Liver (tissue), 8 donors: ENCODE measurements at regions not wholly inside any gene's neighbourhood (a gene's known extent, or its start where the extent isn't known, plus 50 kb on each side); places are given as distances from the start of the nearest gene placed in this dataset.
"Not testable (repeated sequence)": the region's sequence is repeated elsewhere in the genome, so short reads cannot be mapped to it uniquely, and the experiment has no call there.

Source experiments
- DNase-seq: peaks from one replicate; pipeline ENCODE4 v3.0.0-alpha.2; 2017; ENCODE audit warnings: low spot score
- H3K27ac ChIP-seq, 2 donors: one replicate each; pipeline ENCODE4 v1.7.0; 2013; ENCODE audit warnings: inconsistent platforms in 2 of 2, low read length in 2 of 2, control low read depth in 1 of 2, low read depth in 1 of 2, mild to moderate bottlenecking in 1 of 2
- H3K27me3 ChIP-seq, 4 donors: one replicate each; pipeline versions ENCODE4 v1.6.1 to v1.7.0; 2013; ENCODE audit warnings: low read length in 3 of 4, inconsistent platforms in 1 of 4, mild to moderate bottlenecking in 1 of 4, moderate library complexity in 1 of 4; ENCODE audit not compliant: control insufficient read depth in 4 of 4, insufficient read depth in 4 of 4
- H3K36me3 ChIP-seq, 4 donors: one replicate each; pipeline versions ENCODE4 v1.6.1 to v1.7.0; 2013; ENCODE audit warnings: low read length in 3 of 4, mild to moderate bottlenecking in 3 of 4, low read depth in 1 of 4, moderate library complexity in 1 of 4; ENCODE audit not compliant: control insufficient read depth in 4 of 4, insufficient read depth in 3 of 4
- H3K4me1 ChIP-seq, 4 donors: one replicate each; pipeline versions ENCODE4 v1.6.1 to v1.7.0; 2013; ENCODE audit warnings: low read length in 3 of 4, mild to moderate bottlenecking in 3 of 4, moderate library complexity in 1 of 4; ENCODE audit not compliant: control insufficient read depth in 4 of 4, insufficient read depth in 4 of 4
- H3K4me3 ChIP-seq, 3 donors: one replicate each; pipeline versions ENCODE4 v1.6.1 to v1.7.0; 2013; ENCODE audit warnings: low read length in 3 of 3, control low read depth in 1 of 3, low read depth in 1 of 3, mild to moderate bottlenecking in 1 of 3
- H3K9ac ChIP-seq, 2 donors: one replicate each; pipeline ENCODE4 v1.7.0; 2013; ENCODE audit warnings: low read length in 2 of 2, mild to moderate bottlenecking in 2 of 2, moderate library complexity in 2 of 2, control low read depth in 1 of 2, low read depth in 1 of 2
- H3K9me3 ChIP-seq, 4 donors: one replicate each; pipeline versions ENCODE4 v1.6.1 to v1.7.0; 2013; ENCODE audit warnings: low read length in 3 of 4; ENCODE audit not compliant: control insufficient read depth in 4 of 4
- EGR1 ChIP-seq, 2 donors: IDR thresholded peaks; 2 replicates each; pipeline ENCODE4 v1.6.1; 2016 to 2018; ENCODE audit warnings: antibody characterized with exemption in 2 of 2, low read depth in 2 of 2
- FOXA1 ChIP-seq: IDR thresholded peaks from 2 replicates; pipeline ENCODE4 v1.6.1; 2016; ENCODE audit warnings: antibody characterized with exemption
- FOXA2 ChIP-seq: IDR thresholded peaks from 2 replicates; pipeline ENCODE4 v1.6.1; 2016; ENCODE audit warnings: antibody characterized with exemption
- GABPA ChIP-seq, 2 donors: IDR thresholded peaks in 1 of 2; conservative IDR thresholded peaks in 1 of 2; 2 replicates each; pipeline ENCODE4 v1.6.1; 2016; ENCODE audit warnings: antibody characterized with exemption in 2 of 2, mild to moderate bottlenecking in 1 of 2, moderate library complexity in 1 of 2
- HNF4A ChIP-seq, 2 donors: conservative IDR thresholded peaks; 2 replicates each; pipeline ENCODE4 v1.6.1; 2016; ENCODE audit warnings: antibody characterized with exemption in 2 of 2, mild to moderate bottlenecking in 2 of 2
- HNF4G ChIP-seq: IDR thresholded peaks from 2 replicates; pipeline ENCODE4 v1.6.1; 2016; ENCODE audit warnings: antibody characterized with exemption
- JUND ChIP-seq, 2 donors: IDR thresholded peaks; 2 replicates each; pipeline ENCODE4 v1.6.1; 2016; ENCODE audit warnings: antibody characterized with exemption in 2 of 2
- RAD21 ChIP-seq, 2 donors: IDR thresholded peaks; 2 replicates each; pipeline ENCODE4 v1.6.1; 2016; ENCODE audit warnings: antibody characterized with exemption in 2 of 2, mild to moderate bottlenecking in 2 of 2
- RXRA ChIP-seq, 2 donors: IDR thresholded peaks; 2 replicates each; pipeline ENCODE4 v1.6.1; 2017 to 2018; ENCODE audit warnings: antibody characterized with exemption in 2 of 2, mild to moderate bottlenecking in 1 of 2
- SP1 ChIP-seq: IDR thresholded peaks from 2 replicates; pipeline ENCODE4 v1.6.1; 2018; ENCODE audit warnings: antibody characterized with exemption, mild to moderate bottlenecking
- TAF1 ChIP-seq: conservative IDR thresholded peaks from 2 replicates; pipeline ENCODE4 v1.6.1; 2016; ENCODE audit warnings: antibody characterized with exemption, mild to moderate bottlenecking
- YY1 ChIP-seq: IDR thresholded peaks from 2 replicates; pipeline ENCODE4 v1.6.1; 2016; ENCODE audit warnings: antibody characterized with exemption, mild to moderate bottlenecking
- WGBS: extraction: QIAGEN DNeasy Blood & Tissue Kit; methylation state at CpG from one replicate; pipeline ENCODE4 v1.1.7; 2013; 5-methylcytosine and 5-hydroxymethylcytosine counted together
- TF ChIP-seq, protein P1 (sequence below): IDR thresholded peaks from 2 replicates; pipeline ENCODE4 v1.6.1; 2016; ENCODE audit warnings: antibody characterized with exemption
- TF ChIP-seq, protein P2 (sequence below): IDR thresholded peaks from 2 replicates; pipeline ENCODE4 v1.6.1; 2016; ENCODE audit warnings: antibody characterized with exemption
- TF ChIP-seq, protein P3 (sequence below): fragments of 150-350 bp; IDR thresholded peaks from 2 replicates; pipeline ENCODE4 v1.5.1; 2017; ENCODE audit warnings: improper control_type of control experiment, low read depth, low read length; ENCODE audit not compliant: missing input control
- TF ChIP-seq, protein P4 (sequence below): IDR thresholded peaks from 2 replicates; pipeline ENCODE4 v1.6.1; 2016; ENCODE audit warnings: antibody characterized with exemption
- donor health status: healthy.
- donor health status: healthy.
- donor health status: healthy.
- donor health status: healthy.
- donor health status: healthy.

DNA sequence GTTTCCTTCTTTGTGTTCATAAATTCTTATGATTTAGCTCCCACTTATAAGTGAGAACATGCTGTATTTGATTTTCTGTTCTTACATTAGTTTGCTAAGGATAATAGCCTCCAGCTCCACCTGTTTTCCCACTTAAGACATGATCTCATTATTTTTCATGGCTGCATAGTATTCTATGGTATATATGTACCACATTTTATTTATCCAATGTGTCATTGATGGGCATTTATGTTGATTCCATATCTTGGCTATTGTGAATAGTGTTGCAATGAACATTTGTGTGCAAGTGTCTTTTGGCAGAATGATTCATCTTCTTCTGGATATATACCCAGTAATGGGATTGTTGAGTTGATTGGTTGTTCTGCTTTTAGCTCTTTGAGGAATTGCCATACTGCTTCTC is 1234.8 kb downstream of the ADGRL3 start:
- no peak overlapping the region for H3K4me3 ChIP-seq
- H3K27me3 ChIP-seq = no peaks in the 10 kb centered on the region
- no peak for DNase-seq
- no peaks in the 10 kb centered on the region for H3K4me1 ChIP-seq
- no peaks in the 10 kb centered on the region for H3K36me3 ChIP-seq
- H3K27ac ChIP-seq = no peak overlapping the region
- H3K9me3 ChIP-seq = peaks cover 0 to 2% (median 0%) of the 10 kb centered on the region in 4 donors
- TF ChIP-seq RXRA (IDR thresholded peaks at IDR 0.05) = no peak
- H3K9ac ChIP-seq = no peak overlapping the region

DNA sequence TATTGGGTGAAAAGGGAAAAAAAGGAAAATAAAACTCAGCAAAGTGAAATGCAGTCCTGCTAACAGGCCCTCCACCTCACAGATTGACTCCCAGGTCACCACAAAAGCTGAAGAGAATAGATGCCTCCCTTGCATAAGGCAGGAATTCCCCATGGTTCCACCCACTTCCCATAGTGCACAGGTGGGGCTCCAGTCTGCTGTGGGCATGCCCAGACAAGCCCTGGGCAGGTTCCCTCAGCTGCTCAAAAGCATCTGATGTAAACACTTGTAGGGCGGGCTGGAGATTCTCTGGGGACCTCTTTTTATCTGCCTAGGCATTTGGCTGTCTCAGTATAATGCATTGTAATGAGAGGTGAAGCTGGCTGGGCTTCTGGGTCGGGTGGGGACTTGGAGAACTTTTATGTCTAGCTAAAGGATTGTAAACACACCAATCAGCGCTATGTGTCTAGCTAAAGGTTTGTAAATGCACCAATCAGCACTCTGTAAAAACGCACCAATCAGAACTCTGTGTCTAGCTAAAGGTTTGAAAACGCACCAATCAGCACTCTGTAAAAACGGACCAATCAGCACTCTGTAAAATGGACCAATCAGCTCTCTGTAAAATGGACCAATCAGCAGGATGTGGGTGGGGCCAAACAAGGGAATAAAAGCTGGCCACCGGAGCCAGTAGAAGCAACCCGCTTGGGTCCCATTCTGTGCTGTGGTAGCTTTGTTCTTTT is 1231.5 kb downstream of the ADGRL3 start:
- H3K36me3 ChIP-seq, H3K27me3 ChIP-seq, DNase-seq, H3K4me3 ChIP-seq, H3K27ac ChIP-seq, H3K9me3 ChIP-seq, H3K9ac ChIP-seq, H3K4me1 ChIP-seq: not testable (repeated sequence)
- 85% methylated on average over 8 of the region's 8 CpGs for WGBS

DNA sequence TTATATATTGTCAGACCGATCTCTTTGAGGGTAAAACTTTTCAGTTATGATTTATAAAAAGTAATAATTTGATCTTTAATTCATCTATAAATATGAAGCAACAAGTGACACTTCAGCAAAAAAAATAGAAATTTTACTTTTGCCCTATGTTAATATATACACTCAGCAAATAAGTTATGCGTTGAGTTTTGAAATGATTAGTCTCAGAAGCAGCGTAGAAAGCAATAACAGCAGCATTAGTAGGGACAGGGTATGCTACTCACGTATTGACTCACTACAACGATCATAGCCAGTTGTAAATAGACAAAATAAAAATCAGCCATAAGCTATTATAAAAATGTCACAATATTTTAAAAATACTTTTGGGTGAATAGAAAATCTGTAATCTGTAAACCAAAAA is 1229.2 kb downstream of the ADGRL3 start:
- WGBS = 81% methylated on average over 5 of the region's 5 CpGs
- TF ChIP-seq, protein P1, sequence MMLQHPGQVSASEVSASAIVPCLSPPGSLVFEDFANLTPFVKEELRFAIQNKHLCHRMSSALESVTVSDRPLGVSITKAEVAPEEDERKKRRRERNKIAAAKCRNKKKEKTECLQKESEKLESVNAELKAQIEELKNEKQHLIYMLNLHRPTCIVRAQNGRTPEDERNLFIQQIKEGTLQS = no peak
- TF ChIP-seq RXRA (IDR thresholded peaks at IDR 0.05) = no peak
- TF ChIP-seq, protein P2, sequence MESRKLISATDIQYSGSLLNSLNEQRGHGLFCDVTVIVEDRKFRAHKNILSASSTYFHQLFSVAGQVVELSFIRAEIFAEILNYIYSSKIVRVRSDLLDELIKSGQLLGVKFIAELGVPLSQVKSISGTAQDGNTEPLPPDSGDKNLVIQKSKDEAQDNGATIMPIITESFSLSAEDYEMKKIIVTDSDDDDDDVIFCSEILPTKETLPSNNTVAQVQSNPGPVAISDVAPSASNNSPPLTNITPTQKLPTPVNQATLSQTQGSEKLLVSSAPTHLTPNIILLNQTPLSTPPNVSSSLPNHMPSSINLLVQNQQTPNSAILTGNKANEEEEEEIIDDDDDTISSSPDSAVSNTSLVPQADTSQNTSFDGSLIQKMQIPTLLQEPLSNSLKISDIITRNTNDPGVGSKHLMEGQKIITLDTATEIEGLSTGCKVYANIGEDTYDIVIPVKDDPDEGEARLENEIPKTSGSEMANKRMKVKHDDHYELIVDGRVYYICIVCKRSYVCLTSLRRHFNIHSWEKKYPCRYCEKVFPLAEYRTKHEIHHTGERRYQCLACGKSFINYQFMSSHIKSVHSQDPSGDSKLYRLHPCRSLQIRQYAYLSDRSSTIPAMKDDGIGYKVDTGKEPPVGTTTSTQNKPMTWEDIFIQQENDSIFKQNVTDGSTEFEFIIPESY = no peak
- TF ChIP-seq TAF1 = no peak
- no peak for TF ChIP-seq SP1
- no peak for TF ChIP-seq EGR1 (IDR thresholded peaks at IDR 0.05; ENCODE audit: low read depth in 2 of 2)
- H3K27ac ChIP-seq = no peak overlapping the region
- no peak overlapping the region for H3K9ac ChIP-seq
- H3K4me3 ChIP-seq = no peak overlapping the region
- peaks cover 0 to 2% (median 0%) of the 10 kb centered on the region in 4 donors for H3K9me3 ChIP-seq
- H3K36me3 ChIP-seq = no peaks in the 10 kb centered on the region
- DNase-seq = no peak
- no peaks in the 10 kb centered on the region for H3K27me3 ChIP-seq
- H3K4me1 ChIP-seq = no peaks in the 10 kb centered on the region

DNA sequence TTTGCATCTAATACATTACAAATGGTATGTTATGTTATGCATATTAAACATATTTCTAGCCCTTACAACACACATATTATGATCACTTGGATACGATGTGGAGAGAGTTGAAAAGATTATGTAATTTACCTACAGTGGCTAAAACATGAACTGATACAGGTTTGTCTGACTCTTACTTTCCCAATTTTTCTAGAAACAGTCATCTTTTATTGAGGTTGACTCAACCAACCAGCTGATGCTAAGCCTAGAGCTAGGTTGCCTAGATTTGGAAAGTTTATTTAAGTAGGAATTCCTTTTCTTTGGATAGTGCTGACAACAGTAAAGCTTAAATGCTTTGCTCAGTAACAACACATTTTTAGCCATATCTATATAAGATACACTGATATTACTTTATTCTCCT is 1215.1 kb downstream of the ADGRL3 start:
- no peak overlapping the region for H3K27ac ChIP-seq
- no peaks in the 10 kb centered on the region for H3K9me3 ChIP-seq
- no peaks in the 10 kb centered on the region for H3K36me3 ChIP-seq
- H3K4me1 ChIP-seq = no peaks in the 10 kb centered on the region
- 68% methylated on average over 1 of the region's 1 CpG for WGBS
- H3K27me3 ChIP-seq = no peaks in the 10 kb centered on the region
- no peak overlapping the region for H3K9ac ChIP-seq
- no peak for DNase-seq
- no peak overlapping the region for H3K4me3 ChIP-seq
- TF ChIP-seq JUND (IDR thresholded peaks at IDR 0.05) (no peak), EGR1 (IDR thresholded peaks at IDR 0.05; ENCODE audit: low read depth in 2 of 2) (no peak), FOXA2 (no peak), HNF4G (no peak), SP1 (no peak), FOXA1 (no peak), TAF1 (no peak), YY1 (no peak), HNF4A (conservative IDR thresholded peaks at IDR 0.05) (no peak), GABPA (IDR thresholded peaks at IDR 0.05 in 1 of 2, conservative IDR thresholded peaks at IDR 0.05 in 1 of 2) (no peak), RAD21 (IDR thresholded peaks at IDR 0.05) (no peak)
- TF ChIP-seq, protein P3, sequence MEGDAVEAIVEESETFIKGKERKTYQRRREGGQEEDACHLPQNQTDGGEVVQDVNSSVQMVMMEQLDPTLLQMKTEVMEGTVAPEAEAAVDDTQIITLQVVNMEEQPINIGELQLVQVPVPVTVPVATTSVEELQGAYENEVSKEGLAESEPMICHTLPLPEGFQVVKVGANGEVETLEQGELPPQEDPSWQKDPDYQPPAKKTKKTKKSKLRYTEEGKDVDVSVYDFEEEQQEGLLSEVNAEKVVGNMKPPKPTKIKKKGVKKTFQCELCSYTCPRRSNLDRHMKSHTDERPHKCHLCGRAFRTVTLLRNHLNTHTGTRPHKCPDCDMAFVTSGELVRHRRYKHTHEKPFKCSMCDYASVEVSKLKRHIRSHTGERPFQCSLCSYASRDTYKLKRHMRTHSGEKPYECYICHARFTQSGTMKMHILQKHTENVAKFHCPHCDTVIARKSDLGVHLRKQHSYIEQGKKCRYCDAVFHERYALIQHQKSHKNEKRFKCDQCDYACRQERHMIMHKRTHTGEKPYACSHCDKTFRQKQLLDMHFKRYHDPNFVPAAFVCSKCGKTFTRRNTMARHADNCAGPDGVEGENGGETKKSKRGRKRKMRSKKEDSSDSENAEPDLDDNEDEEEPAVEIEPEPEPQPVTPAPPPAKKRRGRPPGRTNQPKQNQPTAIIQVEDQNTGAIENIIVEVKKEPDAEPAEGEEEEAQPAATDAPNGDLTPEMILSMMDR = no peak
- TF ChIP-seq, protein P2 = no peak
- TF ChIP-seq, protein P4, sequence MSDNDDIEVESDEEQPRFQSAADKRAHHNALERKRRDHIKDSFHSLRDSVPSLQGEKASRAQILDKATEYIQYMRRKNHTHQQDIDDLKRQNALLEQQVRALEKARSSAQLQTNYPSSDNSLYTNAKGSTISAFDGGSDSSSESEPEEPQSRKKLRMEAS = no peak
